ENCODE measurements at regions not wholly inside any gene's neighbourhood (a gene's known extent, or its start where the extent isn't known, plus 50 kb on each side); places are given as distances from the start of the nearest gene placed in this dataset.

DNA sequence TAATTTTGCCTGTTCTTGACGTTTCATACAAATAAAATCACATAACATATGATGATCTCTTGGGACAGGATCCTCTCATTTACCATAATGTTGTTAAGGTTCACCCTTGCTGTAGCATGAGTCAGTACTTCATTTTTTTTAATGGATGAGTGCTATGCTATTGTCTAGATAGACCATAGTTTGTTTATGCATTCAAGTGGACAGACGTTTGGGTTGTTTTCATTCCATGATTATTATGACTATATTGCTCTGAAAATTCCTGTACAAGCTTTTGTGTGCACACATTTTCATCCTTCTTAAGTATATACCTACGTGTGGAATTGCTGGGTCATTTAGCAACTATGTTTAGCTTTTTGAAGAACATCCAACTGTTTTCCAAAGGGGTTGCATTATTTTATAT, 325.6 kb upstream of the TMEM132C start:
- TF ChIP-seq, protein P1, sequence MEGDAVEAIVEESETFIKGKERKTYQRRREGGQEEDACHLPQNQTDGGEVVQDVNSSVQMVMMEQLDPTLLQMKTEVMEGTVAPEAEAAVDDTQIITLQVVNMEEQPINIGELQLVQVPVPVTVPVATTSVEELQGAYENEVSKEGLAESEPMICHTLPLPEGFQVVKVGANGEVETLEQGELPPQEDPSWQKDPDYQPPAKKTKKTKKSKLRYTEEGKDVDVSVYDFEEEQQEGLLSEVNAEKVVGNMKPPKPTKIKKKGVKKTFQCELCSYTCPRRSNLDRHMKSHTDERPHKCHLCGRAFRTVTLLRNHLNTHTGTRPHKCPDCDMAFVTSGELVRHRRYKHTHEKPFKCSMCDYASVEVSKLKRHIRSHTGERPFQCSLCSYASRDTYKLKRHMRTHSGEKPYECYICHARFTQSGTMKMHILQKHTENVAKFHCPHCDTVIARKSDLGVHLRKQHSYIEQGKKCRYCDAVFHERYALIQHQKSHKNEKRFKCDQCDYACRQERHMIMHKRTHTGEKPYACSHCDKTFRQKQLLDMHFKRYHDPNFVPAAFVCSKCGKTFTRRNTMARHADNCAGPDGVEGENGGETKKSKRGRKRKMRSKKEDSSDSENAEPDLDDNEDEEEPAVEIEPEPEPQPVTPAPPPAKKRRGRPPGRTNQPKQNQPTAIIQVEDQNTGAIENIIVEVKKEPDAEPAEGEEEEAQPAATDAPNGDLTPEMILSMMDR (IDR thresholded peaks at IDR 0.05), result no peak
- TF ChIP-seq POLR2A (IDR thresholded peaks at IDR 0.05), result no peak

Measured in heart left ventricle (tissue), 13 donors.